Liver (tissue), 8 donors: ENCODE measurements at regions not wholly inside any gene's neighbourhood (a gene's known extent, or its start where the extent isn't known, plus 50 kb on each side); places are given as distances from the start of the nearest gene placed in this dataset.

Experiments used
- DNase-seq: peaks from one replicate; pipeline ENCODE4 v3.0.0-alpha.2; 2017; ENCODE audit warnings: low spot score
- H3K27ac ChIP-seq, 2 donors: one replicate each; pipeline ENCODE4 v1.7.0; 2013; ENCODE audit warnings: inconsistent platforms in 2 of 2, low read length in 2 of 2, control low read depth in 1 of 2, low read depth in 1 of 2, mild to moderate bottlenecking in 1 of 2
- H3K27me3 ChIP-seq, 4 donors: one replicate each; pipeline versions ENCODE4 v1.6.1 to v1.7.0; 2013; ENCODE audit warnings: low read length in 3 of 4, inconsistent platforms in 1 of 4, mild to moderate bottlenecking in 1 of 4, moderate library complexity in 1 of 4; ENCODE audit not compliant: control insufficient read depth in 4 of 4, insufficient read depth in 4 of 4
- H3K36me3 ChIP-seq, 4 donors: one replicate each; pipeline versions ENCODE4 v1.6.1 to v1.7.0; 2013; ENCODE audit warnings: low read length in 3 of 4, mild to moderate bottlenecking in 3 of 4, low read depth in 1 of 4, moderate library complexity in 1 of 4; ENCODE audit not compliant: control insufficient read depth in 4 of 4, insufficient read depth in 3 of 4
- H3K4me1 ChIP-seq, 4 donors: one replicate each; pipeline versions ENCODE4 v1.6.1 to v1.7.0; 2013; ENCODE audit warnings: low read length in 3 of 4, mild to moderate bottlenecking in 3 of 4, moderate library complexity in 1 of 4; ENCODE audit not compliant: control insufficient read depth in 4 of 4, insufficient read depth in 4 of 4
- H3K4me3 ChIP-seq, 3 donors: one replicate each; pipeline versions ENCODE4 v1.6.1 to v1.7.0; 2013; ENCODE audit warnings: low read length in 3 of 3, control low read depth in 1 of 3, low read depth in 1 of 3, mild to moderate bottlenecking in 1 of 3
- H3K9ac ChIP-seq, 2 donors: one replicate each; pipeline ENCODE4 v1.7.0; 2013; ENCODE audit warnings: low read length in 2 of 2, mild to moderate bottlenecking in 2 of 2, moderate library complexity in 2 of 2, control low read depth in 1 of 2, low read depth in 1 of 2
- H3K9me3 ChIP-seq, 4 donors: one replicate each; pipeline versions ENCODE4 v1.6.1 to v1.7.0; 2013; ENCODE audit warnings: low read length in 3 of 4; ENCODE audit not compliant: control insufficient read depth in 4 of 4
- EGR1 ChIP-seq, 2 donors: IDR thresholded peaks; 2 replicates each; pipeline ENCODE4 v1.6.1; 2016 to 2018; ENCODE audit warnings: antibody characterized with exemption in 2 of 2, low read depth in 2 of 2
- FOXA1 ChIP-seq: IDR thresholded peaks from 2 replicates; pipeline ENCODE4 v1.6.1; 2016; ENCODE audit warnings: antibody characterized with exemption
- FOXA2 ChIP-seq: IDR thresholded peaks from 2 replicates; pipeline ENCODE4 v1.6.1; 2016; ENCODE audit warnings: antibody characterized with exemption
- HNF4G ChIP-seq: IDR thresholded peaks from 2 replicates; pipeline ENCODE4 v1.6.1; 2016; ENCODE audit warnings: antibody characterized with exemption
- JUND ChIP-seq, 2 donors: IDR thresholded peaks; 2 replicates each; pipeline ENCODE4 v1.6.1; 2016; ENCODE audit warnings: antibody characterized with exemption in 2 of 2
- NR2F2 ChIP-seq: IDR thresholded peaks from 2 replicates; pipeline ENCODE4 v1.6.1; 2016; ENCODE audit warnings: antibody characterized with exemption
- REST ChIP-seq: IDR thresholded peaks from 2 replicates; pipeline ENCODE4 v1.6.1; 2016; ENCODE audit warnings: antibody characterized with exemption, mild to moderate bottlenecking
- RXRA ChIP-seq, 2 donors: IDR thresholded peaks; 2 replicates each; pipeline ENCODE4 v1.6.1; 2017 to 2018; ENCODE audit warnings: antibody characterized with exemption in 2 of 2, mild to moderate bottlenecking in 1 of 2
- SP1 ChIP-seq: IDR thresholded peaks from 2 replicates; pipeline ENCODE4 v1.6.1; 2018; ENCODE audit warnings: antibody characterized with exemption, mild to moderate bottlenecking
- TAF1 ChIP-seq: conservative IDR thresholded peaks from 2 replicates; pipeline ENCODE4 v1.6.1; 2016; ENCODE audit warnings: antibody characterized with exemption, mild to moderate bottlenecking
- YY1 ChIP-seq: IDR thresholded peaks from 2 replicates; pipeline ENCODE4 v1.6.1; 2016; ENCODE audit warnings: antibody characterized with exemption, mild to moderate bottlenecking
- ZBTB33 ChIP-seq: IDR thresholded peaks from 2 replicates; pipeline ENCODE4 v1.6.1; 2016; ENCODE audit warnings: antibody characterized with exemption
- WGBS: extraction: QIAGEN DNeasy Blood & Tissue Kit; methylation state at CpG from one replicate; pipeline ENCODE4 v1.1.7; 2013; 5-methylcytosine and 5-hydroxymethylcytosine counted together
- TF ChIP-seq, protein P1 (sequence below): fragments of 150-350 bp; IDR thresholded peaks from 2 replicates; pipeline ENCODE4 v1.5.1; 2017; ENCODE audit warnings: improper control_type of control experiment, low read depth, low read length; ENCODE audit not compliant: missing input control
- donor health status: healthy.
- donor health status: healthy.
- donor health status: healthy.
- donor health status: healthy.
- donor health status: healthy.

- H3K36me3 ChIP-seq, result no peaks in the 10 kb centered on the region
- H3K9me3 ChIP-seq, result no peaks in the 10 kb centered on the region
- H3K27ac ChIP-seq, result no peak overlapping the region
- no peak overlapping the region for H3K9ac ChIP-seq
- H3K4me3 ChIP-seq, result no peak overlapping the region
- no peaks in the 10 kb centered on the region for H3K4me1 ChIP-seq
- TF ChIP-seq ZBTB33 (no peak), EGR1 (IDR thresholded peaks at IDR 0.05; ENCODE audit: low read depth in 2 of 2) (no peak), HNF4G (no peak), YY1 (no peak), FOXA1 (no peak)
- no peak for DNase-seq
- no peaks in the 10 kb centered on the region for H3K27me3 ChIP-seq
Observed at GRCh38 chr9:74117151-74117550, 380.0 kb upstream of the RORB start.

- Histone ChIP-seq H3K4me1 (no peaks in the 10 kb centered on the region), H3K36me3 (no peaks in the 10 kb centered on the region), H3K9me3 (no peaks in the 10 kb centered on the region), H3K27ac (no peak overlapping the region), H3K4me3 (no peak overlapping the region), H3K27me3 (no peaks in the 10 kb centered on the region), H3K9ac (no peak overlapping the region)
- TF ChIP-seq, protein P1, sequence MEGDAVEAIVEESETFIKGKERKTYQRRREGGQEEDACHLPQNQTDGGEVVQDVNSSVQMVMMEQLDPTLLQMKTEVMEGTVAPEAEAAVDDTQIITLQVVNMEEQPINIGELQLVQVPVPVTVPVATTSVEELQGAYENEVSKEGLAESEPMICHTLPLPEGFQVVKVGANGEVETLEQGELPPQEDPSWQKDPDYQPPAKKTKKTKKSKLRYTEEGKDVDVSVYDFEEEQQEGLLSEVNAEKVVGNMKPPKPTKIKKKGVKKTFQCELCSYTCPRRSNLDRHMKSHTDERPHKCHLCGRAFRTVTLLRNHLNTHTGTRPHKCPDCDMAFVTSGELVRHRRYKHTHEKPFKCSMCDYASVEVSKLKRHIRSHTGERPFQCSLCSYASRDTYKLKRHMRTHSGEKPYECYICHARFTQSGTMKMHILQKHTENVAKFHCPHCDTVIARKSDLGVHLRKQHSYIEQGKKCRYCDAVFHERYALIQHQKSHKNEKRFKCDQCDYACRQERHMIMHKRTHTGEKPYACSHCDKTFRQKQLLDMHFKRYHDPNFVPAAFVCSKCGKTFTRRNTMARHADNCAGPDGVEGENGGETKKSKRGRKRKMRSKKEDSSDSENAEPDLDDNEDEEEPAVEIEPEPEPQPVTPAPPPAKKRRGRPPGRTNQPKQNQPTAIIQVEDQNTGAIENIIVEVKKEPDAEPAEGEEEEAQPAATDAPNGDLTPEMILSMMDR, result no peak
- TF ChIP-seq TAF1, result no peak
- no peak for TF ChIP-seq SP1
- TF ChIP-seq ZBTB33, result no peak
- TF ChIP-seq YY1, result no peak
- no peak for TF ChIP-seq EGR1 (IDR thresholded peaks at IDR 0.05; ENCODE audit: low read depth in 2 of 2)
- DNase-seq, result no peak
- 91% methylated on average over 3 of the region's 3 CpGs for WGBS
Observed at GRCh38 chr9:74117731-74118130, 379.4 kb upstream of the RORB start.

- Histone ChIP-seq H3K9ac (no peak overlapping the region), H3K9me3 (no peaks in the 10 kb centered on the region), H3K27ac (no peak overlapping the region), H3K36me3 (no peaks in the 10 kb centered on the region), H3K4me1 (no peaks in the 10 kb centered on the region), H3K27me3 (no peaks in the 10 kb centered on the region), H3K4me3 (no peak overlapping the region)
- DNase-seq, result no peak
- WGBS, result 55% methylated on average over 1 of the region's 1 CpG
- no peak for TF ChIP-seq JUND (IDR thresholded peaks at IDR 0.05)
- TF ChIP-seq YY1, result no peak
- TF ChIP-seq, protein P1, result no peak
- no peak for TF ChIP-seq SP1
- TF ChIP-seq NR2F2, result no peak
- TF ChIP-seq FOXA2, result no peak
- no peak for TF ChIP-seq FOXA1
- no peak for TF ChIP-seq RXRA (IDR thresholded peaks at IDR 0.05)
- TF ChIP-seq REST, result no peak
Observed at GRCh38 chr9:74120061-74120460, 377.1 kb upstream of the RORB start.
